SH-SY5Y (cell line): ENCODE measurements at regions not wholly inside any gene's neighbourhood (a gene's known extent, or its start where the extent isn't known, plus 50 kb on each side); places are given as distances from the start of the nearest gene placed in this dataset.

Source experiments
- GATA2 ChIP-seq: IDR thresholded peaks from 2 replicates; pipeline ENCODE4 v1.6.1; 2011; ENCODE audit warnings: mild to moderate bottlenecking, low read depth, low read length
- GATA3 ChIP-seq: IDR thresholded peaks from 2 replicates; pipeline ENCODE4 v1.6.1; 2011; ENCODE audit warnings: low read depth, mild to moderate bottlenecking, low read length, moderate library complexity

DNA sequence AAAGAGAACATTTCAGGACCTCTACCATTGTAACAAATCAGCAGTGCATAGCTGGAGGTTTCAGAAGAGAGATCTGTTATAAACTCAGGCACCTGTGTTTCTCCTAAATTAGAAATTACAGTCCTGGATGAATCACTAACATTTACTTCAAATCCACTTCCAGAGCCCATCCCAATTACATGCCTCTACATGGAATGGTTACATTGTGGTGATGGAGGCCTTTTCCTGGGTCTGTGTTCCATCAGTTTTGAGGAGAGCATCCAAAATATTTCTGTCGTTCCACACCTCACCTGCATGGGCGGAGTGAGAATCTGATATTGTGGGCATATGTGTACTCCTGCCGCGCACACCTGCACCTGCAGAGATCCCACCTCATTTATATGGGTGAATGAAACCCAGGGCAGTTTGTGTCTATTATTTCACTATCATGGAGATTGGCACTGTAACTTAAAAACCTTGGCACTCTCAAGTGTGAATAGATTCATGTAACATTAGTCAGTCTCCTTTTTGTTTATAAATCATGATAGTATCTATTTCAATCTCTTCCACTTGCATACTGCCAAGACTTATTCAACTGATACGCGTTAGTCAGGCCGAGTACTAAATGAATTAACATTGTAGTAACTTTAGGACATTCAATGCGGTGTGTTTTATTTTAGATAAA is 215.1 kb upstream of the FAR2 start:
- no peak for TF ChIP-seq GATA3
- TF ChIP-seq GATA2, result no peak
